Testis (tissue), 2 donors: ENCODE measurements at regions not wholly inside any gene's neighbourhood (a gene's known extent, or its start where the extent isn't known, plus 50 kb on each side); places are given as distances from the start of the nearest gene placed in this dataset.

Source experiments
- POLR2A ChIP-seq: fragments of 450-650 bp; IDR thresholded peaks from one replicate; pipeline ENCODE4 v1.6.1; 2017; ENCODE audit warnings: antibody characterized with exemption, mild to moderate bottlenecking, moderate library complexity
- TF ChIP-seq, protein P1 (sequence below), 3 experiments: fragments of 450-650 bp in 2 of 3; fragments of 200-600 bp in 1 of 3; sonication (generic) in 1 of 3; IDR thresholded peaks; one replicate each; pipeline ENCODE4 v1.5.1; 2016 to 2019; ENCODE audit warnings: antibody characterized with exemption in 3 of 3, mild to moderate bottlenecking in 2 of 3, moderate library complexity in 1 of 3

DNA sequence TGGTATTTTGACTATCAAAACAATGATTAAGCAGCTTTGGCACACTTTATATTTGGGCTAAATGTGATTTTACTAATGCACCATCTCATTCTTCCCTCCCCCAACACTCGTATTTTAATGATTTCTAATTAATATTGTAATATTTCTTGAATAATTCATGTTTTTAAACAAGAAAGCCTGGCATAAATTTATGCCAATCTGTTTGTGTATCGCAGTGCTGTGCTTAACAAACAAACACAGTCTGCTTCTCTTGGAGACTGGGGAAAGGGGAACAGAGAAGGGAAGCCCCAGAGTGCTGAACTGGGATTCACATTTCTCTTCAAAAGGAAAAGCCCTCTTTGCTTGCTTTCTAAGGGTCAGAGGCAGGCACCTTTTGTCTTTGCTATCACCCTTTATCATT lies 496.9 kb upstream of the STXBP6 start:
- TF ChIP-seq, protein P1, sequence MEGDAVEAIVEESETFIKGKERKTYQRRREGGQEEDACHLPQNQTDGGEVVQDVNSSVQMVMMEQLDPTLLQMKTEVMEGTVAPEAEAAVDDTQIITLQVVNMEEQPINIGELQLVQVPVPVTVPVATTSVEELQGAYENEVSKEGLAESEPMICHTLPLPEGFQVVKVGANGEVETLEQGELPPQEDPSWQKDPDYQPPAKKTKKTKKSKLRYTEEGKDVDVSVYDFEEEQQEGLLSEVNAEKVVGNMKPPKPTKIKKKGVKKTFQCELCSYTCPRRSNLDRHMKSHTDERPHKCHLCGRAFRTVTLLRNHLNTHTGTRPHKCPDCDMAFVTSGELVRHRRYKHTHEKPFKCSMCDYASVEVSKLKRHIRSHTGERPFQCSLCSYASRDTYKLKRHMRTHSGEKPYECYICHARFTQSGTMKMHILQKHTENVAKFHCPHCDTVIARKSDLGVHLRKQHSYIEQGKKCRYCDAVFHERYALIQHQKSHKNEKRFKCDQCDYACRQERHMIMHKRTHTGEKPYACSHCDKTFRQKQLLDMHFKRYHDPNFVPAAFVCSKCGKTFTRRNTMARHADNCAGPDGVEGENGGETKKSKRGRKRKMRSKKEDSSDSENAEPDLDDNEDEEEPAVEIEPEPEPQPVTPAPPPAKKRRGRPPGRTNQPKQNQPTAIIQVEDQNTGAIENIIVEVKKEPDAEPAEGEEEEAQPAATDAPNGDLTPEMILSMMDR (IDR thresholded peaks at IDR 0.05): no peak
- no peak for TF ChIP-seq POLR2A
